ENCODE measurements at regions not wholly inside any gene's neighbourhood (a gene's known extent, or its start where the extent isn't known, plus 50 kb on each side); places are given as distances from the start of the nearest gene placed in this dataset.
A peak's percentile ranks its signal among the peaks of the same experiment; 100 is the strongest.

DNA sequence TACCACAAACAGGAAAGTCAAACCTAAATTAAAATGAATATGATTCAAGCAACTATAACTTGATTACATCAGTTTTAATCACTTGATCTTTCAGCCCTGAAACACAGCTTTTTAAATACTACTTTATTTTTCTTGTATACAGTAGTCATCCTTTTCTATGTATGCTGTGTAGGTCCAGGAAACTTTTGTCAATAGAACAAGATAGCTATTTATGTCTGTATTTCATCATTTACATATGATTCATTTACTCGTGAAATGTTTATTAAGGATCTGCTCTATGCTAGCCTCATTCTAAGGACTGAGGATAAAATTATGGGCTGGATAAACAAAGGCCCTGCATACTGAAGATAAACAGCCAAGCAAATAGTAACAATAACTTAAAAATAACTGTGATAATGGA, 930.2 kb downstream of the TFAP2A start:
- no peak for DNase-seq (ENCODE audit: low spot score)

DNA sequence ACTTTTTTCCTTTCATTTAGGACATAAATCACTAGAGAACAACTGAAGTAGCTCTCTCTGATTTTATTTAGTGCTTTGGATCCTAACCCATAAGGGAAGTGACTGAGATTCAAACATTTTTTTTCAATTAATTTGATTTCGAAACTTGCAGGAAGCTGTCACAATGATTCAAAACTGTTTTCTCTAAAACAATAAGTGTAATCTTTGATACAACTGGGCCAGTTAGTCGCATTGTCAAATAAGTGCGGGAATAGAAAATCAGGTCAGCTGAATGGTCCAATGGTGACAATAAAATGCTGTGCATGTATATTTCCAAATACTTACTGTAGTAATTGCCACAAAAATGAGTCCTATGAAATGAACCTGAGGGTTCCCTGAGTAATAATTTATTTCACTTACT, 930.8 kb downstream of the TFAP2A start:
- DNase-seq (ENCODE audit: low spot score) = no peak

DNA sequence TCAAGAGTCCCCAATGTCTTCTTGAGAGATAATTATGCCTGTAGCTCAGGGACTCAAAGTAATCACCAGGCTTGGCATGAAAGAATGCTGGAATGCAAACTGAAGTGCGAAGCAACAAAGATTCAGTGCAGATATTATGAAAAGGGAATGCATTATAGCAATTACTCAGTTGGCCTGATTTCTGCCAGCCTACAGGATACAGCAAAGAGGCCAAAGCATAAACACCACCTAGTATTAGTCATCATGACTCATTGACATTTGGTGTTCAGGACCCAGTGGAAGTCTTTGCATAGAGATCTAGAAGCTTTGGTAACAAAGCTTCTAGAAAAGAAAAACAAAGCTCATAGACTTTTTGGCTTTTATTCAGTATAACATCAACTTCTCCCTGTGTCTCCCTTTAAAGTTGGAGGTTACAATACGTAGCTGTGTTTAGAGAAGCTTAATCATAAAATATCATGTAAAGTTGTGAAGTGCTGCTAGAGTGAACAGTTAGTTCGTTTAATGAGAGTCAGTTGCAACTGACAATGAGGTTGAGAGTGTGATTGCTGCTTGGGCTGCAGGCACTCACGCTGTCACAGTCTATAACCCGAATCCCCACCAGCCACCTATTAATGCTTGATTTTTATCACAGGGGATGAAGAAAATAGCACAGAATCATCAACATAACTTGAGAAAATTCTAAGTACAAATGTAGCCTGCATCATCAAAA, 932.7 kb downstream of the TFAP2A start:
- DNase-seq (ENCODE audit: low spot score) = no peak

DNA sequence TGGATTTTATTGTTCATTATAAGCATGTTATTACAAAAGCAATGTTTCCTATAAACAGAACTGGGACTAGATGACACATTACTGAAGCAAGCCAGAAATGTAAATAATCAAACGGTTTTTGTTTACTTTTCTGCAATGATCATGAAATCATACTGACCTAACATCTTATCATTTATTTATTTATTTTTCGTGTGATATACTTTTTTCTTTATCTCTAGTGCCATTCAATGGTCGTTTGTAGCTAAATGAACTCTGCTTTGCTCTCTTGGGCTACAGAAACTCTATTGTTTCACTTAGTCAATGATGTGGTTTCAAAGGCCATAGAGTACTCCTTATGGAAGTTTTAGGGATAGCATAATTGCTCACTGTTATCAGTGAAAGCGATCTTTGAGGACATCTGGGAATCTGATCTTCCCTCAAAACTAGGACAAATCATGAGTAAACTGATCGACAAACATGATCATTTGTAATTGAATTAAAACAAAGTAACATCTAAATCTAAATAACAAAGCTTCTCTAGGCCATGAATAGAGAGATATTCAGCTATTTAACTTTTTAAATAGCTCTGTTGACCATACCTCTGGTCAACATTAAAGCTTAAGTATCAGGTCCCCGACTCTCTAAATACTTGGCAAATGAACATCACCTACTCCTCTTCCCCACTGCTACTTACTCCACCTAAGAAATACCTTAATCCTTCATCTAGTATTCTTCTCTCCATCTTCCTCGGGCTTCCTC, 933.4 kb downstream of the TFAP2A start:
- no peak for DNase-seq (ENCODE audit: low spot score)

DNA sequence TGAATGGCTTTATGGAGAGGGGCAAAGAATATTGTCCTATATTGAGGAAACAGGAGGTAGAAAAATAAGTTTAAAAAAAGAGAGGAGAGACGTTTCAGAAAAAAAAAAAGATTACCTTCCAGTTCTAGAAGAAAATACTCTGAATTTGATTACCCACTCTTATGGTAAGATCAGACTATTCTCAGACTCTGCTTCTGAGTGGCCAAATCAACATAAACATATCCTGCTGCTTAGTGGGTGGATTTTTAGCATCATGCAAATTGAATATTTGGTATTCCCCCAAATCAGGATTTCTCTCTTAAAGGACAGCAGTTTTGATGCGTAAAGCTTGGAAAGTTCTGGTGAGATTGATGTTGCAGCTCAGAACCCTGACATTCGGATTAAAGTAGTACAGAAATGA, 946.6 kb downstream of the TFAP2A start:
- no peak for DNase-seq (ENCODE audit: low spot score)

DNA sequence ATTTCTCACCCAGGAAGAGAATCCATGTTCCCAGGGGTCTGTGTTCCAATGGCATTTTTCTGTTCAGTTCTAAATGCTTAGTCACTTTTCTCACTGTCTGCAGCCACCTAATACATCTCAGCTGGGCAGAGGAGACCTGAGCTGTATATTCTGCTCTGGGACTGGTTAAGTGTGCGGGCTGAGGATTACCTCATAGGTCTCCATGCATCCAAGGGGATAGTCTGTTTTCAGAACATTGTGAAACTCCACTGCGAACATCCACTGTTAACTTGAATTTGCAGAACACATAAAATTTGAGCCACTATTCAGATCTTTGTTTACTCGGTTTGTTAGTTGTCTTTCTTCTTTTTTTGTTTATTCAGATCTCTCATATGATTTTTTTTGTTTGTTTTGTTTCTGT, 947.1 kb downstream of the TFAP2A start:
- no peak for DNase-seq (ENCODE audit: low spot score)

DNA sequence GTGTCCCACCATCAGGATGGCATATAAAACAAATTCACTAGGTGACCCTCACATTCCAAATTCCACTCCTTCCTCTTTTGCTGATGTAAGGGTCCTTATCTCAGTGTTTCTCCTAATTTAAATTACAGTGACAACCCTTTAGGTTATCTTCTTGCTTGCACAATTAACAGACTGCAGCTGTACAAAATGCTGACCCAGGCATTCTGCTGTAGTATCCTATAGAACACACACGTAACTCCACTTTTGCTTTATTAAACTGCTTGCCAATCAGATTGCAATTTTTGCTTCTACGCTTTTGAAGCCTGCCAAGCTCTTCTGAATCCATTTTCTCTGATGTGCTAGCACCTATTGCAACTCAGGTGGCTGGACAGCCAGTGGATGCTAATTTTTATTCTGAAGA, 950.3 kb downstream of the TFAP2A start:
- no peak for DNase-seq (ENCODE audit: low spot score)

DNA sequence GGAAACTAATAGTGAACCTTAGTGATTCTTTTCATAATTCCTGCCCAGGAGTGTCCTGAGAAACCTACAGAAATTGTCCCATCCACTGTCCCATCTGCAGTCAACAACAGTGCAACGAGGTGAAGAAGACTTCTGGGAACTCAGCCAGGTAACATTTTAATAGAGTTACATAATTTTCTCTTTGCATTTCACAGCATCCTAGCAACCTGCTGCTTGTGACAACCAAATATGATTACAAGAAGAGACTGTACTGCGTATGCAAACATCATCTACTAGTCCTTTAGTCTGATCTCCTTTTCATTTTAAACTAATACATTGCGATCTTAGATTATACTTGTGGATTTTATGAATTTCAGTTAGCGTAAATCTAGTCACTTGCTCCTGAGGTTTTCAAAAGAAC, 951.6 kb downstream of the TFAP2A start:
- DNase-seq (ENCODE audit: low spot score) = no peak

DNA sequence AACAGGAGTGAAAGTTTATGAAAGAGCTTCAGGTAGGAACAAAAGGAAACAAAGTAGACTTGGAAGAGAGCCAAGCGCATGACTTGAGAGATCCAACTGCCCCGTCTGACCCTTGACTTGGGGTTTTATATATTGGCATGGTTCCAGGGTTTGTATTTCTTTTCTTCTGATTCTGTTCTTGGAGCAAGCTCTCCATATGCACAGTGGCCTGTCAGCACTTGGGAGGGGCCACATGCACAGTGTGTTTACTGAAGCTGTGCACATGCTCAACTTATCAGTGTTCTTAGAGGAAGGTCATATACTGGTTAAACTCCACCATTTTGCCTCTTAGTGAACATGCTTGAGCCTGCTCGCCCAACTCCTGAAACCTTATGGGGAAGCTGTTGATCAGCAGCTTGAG, 953.7 kb downstream of the TFAP2A start:
- DNase-seq (ENCODE audit: low spot score) = no peak

DNA sequence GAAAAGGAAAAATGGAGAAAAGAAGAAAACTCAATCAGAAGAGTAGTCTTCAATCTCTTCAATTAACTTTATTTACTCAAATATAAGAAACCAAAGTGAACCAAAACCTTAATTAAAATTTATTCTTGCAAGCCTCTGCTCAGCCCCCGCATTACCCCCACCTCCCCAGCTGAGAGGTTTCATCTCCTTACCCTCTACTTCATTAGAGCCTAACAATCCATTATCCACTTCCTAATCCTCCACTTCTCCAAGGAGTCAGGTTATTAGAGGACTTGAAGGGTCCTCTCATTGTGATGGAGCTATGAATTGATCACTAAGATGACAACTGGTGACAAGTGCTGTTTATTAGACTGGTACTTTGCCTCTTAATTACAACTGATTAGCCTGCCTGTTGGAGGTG, 956.5 kb downstream of the TFAP2A start:
- DNase-seq (ENCODE audit: low spot score) = no peak

DNA sequence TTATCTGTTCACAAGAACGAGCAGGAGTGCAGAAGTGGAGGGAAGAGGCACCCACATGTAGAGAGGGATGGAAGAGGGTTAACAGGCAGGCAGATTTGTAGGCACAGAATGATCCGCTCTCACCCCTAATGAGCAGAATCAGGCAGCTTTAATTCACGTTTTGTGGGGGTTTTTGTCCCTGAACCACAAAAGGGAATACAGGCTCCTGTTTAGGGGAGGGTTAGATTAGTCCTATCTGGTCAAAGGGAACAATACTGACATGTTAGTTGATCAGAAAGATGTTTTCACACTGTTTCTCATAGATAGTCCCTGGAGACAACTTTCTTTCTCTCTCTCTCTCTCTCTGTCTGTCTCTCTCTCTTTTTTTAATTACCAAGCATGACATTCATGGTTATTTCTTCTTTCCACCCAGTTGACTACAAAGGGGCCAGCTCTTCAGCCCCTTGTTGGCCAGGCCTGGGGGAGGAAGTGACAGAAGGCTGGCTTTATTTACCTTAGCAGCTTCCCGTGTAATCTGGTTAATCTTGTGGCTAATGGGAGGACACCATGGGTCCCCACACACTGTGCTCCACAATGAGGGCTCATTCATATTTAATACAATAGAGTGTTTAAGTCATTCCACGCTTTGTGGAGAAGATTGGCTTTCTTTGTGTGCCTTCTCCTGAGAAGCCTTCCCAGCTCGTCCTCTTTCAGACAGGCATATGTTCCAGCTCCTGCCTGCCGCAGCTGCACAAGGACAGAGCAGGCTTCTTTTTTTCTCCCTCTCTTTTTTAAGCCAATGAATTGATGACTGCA, 958.8 kb downstream of the TFAP2A start:
- no peak for DNase-seq (ENCODE audit: low spot score)

DNA sequence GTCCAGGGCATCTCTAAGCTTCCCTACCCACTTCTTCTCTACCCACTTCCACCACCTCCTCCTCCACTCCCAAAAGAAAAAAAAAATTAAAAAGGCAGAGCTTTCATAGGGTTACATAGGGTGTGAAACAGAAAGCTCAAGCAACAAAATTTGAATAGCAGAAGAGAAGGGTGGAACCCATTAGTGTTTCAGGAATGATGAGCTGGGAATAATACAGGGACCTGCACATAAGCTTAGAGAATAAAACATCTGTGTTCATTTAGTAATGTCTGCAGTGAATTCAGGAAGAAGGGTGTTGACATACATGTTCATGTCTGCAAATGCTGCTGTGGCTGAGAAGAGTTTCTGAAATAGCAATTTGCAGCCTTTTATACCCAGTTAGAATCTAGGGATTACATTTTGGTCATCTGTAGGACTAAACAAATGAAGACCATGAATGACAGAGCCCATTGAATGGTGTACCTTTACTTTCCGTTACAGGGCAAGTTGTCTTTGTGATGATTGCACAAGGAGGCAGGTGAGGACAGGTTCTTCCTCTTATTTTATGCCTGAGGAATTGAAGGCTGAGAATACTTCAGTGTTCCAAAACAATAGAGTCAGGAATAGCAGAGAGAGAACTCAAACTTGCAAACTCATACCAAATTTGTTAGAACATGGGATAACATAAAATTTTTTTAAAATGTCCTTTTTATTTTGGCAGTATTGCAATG, 975.1 kb downstream of the TFAP2A start:
- DNase-seq (ENCODE audit: low spot score) = no peak

DNA sequence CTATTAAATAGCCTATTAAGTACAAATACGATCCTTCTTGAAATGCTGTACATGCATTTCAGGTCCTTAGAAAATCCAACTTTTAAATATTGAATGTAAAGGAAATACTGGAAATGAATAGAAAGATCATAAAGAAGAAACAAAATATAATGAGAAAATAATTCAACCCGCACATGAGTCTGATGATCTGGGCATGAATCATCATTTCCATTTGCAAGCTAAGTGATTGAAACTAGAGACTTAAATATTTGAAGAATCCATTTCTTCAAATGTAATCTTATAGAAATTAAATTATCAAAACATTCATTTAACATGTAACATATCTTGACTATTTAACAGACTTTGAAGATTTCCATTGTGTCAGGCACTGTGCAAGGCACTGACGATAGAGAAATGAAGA, 977.0 kb downstream of the TFAP2A start:
- DNase-seq (ENCODE audit: low spot score) = no peak

DNA sequence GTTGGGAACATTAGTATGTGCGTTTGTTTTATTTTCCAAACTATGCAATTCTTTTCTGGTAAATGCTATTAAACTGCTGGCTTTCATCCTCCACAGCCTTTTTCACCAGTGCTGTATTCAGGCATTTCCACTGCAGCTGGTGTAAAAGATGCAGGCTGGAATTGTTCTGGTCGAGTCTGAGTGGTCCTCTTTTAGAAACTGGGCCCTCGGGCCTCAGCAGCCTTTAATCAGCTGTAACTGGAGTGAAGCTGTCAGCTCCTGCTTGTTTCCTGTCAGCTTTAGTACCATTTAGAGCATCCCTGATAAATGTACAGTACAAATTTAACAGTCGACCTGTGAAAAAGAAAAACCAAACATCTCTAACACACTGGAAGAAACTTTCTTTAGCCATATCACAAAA, 979.6 kb downstream of the TFAP2A start:
- DNase-seq (ENCODE audit: low spot score) = no peak

DNA sequence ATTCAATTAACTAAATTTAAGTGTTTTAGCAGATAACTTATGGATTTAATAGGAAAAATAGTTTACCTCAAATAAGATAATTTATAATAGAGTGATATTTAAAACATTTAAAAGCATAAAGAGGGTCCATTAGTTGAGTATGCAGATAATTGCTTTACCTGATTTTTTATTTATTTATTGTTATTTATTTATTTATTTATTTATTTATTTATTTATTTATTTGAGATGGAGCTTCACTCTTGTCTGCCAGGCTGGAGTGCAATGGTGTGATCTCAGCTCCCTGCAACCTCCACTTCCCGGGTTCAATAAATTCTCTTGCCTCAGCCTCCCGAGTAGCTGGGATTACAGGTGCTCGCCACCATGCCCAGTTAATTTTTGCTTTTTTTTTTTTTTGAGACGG, 982.9 kb downstream of the TFAP2A start:
- DNase-seq (ENCODE audit: low spot score) = no peak

DNA sequence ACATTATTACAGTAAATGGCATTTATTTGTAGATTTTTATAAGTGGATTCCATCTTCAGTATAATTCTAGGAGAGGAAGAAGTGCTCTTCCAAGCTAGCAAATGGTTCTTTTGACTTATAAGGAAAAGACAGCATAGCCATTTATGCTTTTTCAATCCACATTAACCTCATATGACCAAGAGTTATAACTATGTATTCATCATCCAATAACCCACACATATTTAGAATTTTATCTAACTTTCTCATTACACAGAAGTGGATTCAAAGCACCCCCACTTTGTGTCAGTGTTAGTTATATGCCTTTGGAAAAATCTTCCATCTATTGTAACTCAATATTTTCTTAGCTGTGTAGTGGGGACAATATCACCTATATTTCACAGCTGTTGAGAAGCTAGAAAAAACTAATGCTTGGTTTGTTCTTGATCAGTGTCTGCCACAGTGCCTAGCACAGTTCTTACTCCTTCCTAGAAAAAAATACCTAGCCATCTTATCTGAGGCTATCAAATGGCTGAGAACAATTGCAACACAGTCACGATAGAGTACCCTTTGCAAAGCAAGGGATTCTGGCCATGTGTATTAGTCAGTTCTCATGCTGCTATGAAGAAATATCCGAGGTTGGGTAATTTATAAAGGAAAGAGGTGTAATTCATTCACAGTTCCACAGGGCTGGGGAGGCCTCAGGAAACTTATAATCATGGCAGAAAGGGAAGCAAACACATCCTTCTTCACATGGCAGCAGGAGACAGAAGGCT, 986.3 kb downstream of the TFAP2A start:
- no peak for DNase-seq (ENCODE audit: low spot score)

DNA sequence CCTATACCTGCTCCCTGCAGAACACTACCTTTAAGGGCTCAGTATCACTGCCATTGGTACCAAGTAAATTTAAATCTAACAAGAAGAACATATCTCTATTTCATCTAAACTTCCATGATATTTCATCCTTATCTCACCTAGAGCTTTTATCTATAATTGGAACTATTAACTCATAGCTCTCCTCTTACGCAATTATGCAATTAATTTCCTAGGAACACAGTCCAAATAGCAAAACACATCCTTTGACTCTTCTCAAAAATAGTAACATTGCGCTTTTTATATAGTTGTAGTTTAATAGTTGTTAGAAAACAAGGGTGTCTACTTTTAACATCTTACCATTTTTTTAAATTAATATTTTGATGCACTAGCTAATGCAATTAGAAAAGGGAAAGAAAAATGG, 986.8 kb upstream of the SLC35B3 start:
- DNase-seq (ENCODE audit: low spot score) = no peak

DNA sequence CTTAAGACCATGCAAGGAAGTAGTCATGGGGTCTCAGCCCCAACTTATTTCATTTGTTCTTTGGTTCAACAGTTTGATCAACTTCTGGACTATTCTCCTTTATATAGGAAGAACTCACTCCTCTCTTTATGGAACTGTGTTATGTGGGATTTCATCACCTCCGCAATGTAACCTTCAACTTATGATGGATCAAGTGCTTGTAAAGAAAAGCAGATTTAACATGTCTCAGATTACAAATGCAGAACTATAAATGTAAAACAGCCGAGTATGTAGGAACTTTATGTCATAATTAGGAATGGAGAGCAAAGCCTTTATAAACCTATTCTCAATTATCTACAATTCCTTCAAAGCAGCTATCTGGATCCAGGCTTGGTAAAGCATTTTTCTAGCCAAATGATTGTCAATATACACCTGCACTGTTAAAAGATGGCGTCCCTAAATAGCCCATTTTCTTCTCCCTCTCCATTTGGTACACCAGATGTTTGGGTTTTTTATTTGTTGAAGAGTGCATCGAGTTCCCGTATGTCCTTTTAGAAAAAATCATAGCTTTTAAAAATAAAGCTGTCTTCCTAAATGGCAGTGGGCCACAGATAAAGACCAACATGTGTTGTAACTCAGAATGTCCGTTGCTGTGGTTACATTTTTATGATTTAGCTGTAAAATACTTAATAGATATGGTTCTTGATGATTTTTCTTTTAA, 985.1 kb upstream of the SLC35B3 start:
- no peak for DNase-seq (ENCODE audit: low spot score)

DNA sequence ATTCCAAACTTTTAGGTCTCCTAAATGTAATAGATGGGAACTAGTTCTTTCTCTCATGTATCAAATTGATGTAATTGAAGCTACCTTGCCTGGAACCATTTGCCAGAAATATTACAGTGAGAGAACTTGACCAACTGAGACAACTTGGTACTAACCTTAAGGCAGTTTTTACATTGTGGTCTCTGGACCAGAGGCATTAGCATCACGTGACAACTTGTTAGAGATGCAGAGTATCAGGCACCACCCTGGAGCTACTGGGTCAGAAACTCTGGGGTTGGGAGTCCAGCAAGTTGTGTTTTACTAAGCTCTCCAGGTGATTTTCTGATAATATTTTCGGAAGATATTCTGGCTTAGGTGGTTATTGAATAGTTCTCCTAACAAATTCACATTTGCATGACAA, 982.1 kb upstream of the SLC35B3 start:
- DNase-seq (ENCODE audit: low spot score) = no peak

DNA sequence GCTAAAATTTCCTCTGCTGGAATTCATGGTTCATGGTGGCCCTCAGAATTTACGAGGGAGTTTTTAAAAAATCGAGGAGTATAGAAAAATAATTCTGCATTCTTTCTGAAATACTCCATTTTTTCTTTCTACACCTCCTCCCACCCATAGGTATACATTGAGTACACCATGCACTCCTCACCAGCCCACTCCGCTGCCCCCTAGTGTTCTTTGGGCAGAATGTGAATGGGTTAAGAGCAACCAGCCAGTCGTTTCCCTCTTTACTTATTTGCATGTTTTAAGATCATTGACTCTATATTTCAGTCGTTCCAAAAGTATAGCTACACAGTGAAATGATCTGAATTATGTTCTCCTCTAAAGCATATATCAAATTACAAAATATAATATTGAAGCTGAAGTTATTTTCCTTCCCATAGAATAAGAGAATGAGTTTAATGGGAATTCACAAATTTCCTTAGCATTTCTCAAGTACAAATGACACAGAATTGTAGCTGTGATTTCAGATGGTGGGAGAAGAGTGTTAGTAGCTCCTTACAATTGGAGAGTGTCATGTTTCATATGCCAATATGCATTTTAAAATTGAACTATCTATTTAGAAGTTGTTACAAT, 977.7 kb upstream of the SLC35B3 start:
- peak; percentile 24 for DNase-seq (ENCODE audit: low spot score)
